HG02642 (cell line): ENCODE measurements at regions not wholly inside any gene's neighbourhood (a gene's known extent, or its start where the extent isn't known, plus 50 kb on each side); places are given as distances from the start of the nearest gene placed in this dataset.

Experiments used
- ATAC-seq: cut with Tn5 transposase; IDR thresholded peaks from one replicate; pipeline ENCODE4 v1.9.1; 2021; ENCODE audit warnings: mild to moderate bottlenecking; ENCODE audit not compliant: unreplicated experiment, poor library complexity

GRCh38 chr7:21134631-21135030 is 293.3 kb upstream of the SP4 start:
- ATAC-seq: no peak

GRCh38 chr7:21135437-21135836 is 292.4 kb upstream of the SP4 start:
- no peak for ATAC-seq

- ATAC-seq: no peak
These were observed 290.2 kb upstream of the SP4 start for GRCh38 chr7:21137640-21138039.

GRCh38 chr7:21140622-21141021 is 287.3 kb upstream of the SP4 start:
- no peak for ATAC-seq

- ATAC-seq: no peak
These were observed 286.4 kb upstream of the SP4 start for GRCh38 chr7:21141476-21141875.

- no peak for ATAC-seq
These were observed 285.8 kb upstream of the SP4 start for GRCh38 chr7:21142081-21142480.

- no peak for ATAC-seq
These were observed 281.1 kb upstream of the SP4 start for GRCh38 chr7:21146642-21147423.

- no peak for ATAC-seq
These were observed 278.1 kb upstream of the SP4 start for GRCh38 chr7:21149809-21150208.

- no peak for ATAC-seq
These were observed 273.3 kb upstream of the SP4 start for GRCh38 chr7:21154614-21155013.

GRCh38 chr7:21159506-21159905 is 268.4 kb upstream of the SP4 start:
- ATAC-seq: no peak

GRCh38 chr7:21160401-21160800 is 267.5 kb upstream of the SP4 start:
- no peak for ATAC-seq

GRCh38 chr7:21167942-21168341 is 259.9 kb upstream of the SP4 start:
- no peak for ATAC-seq

GRCh38 chr7:21169667-21170580 is 258.0 kb upstream of the SP4 start:
- no peak for ATAC-seq

- no peak for ATAC-seq
These were observed 255.1 kb upstream of the SP4 start for GRCh38 chr7:21172800-21173199.

GRCh38 chr7:21173436-21173835 is 254.4 kb upstream of the SP4 start:
- ATAC-seq: no peak

- no peak for ATAC-seq
These were observed 252.2 kb upstream of the SP4 start for GRCh38 chr7:21175714-21176113.

- no peak for ATAC-seq
These were observed 242.8 kb upstream of the SP4 start for GRCh38 chr7:21184942-21185652.

GRCh38 chr7:21185653-21186265 is 242.1 kb upstream of the SP4 start:
- no peak for ATAC-seq

GRCh38 chr7:21191321-21192073 is 236.4 kb upstream of the SP4 start:
- ATAC-seq: no peak

- no peak for ATAC-seq
These were observed 235.2 kb upstream of the SP4 start for GRCh38 chr7:21192657-21193056.
